Mesenchymal stem cell (in vitro differentiated cells and primary cell): ENCODE measurements at regions not wholly inside any gene's neighbourhood (a gene's known extent, or its start where the extent isn't known, plus 50 kb on each side); places are given as distances from the start of the nearest gene placed in this dataset.

Experiments used
- DNase-seq: peaks from one replicate; pipeline ENCODE4 v3.0.0-alpha.2; 2013
- H2AFZ ChIP-seq: one replicate; pipeline ENCODE4 v1.6.1; 2013; ENCODE audit warnings: low read depth, mild to moderate bottlenecking, control low read depth, inconsistent platforms, low read length, moderate library complexity
- H2AK5ac ChIP-seq: 2 replicates; pipeline ENCODE4 v1.6.1; 2013; ENCODE audit warnings: low read length, moderate library complexity, mild to moderate bottlenecking, inconsistent platforms; ENCODE audit not compliant: severe bottlenecking
- H2BK120ac ChIP-seq: one replicate; pipeline ENCODE4 v1.6.1; 2013; ENCODE audit warnings: low read depth, mild to moderate bottlenecking, inconsistent platforms, low read length, moderate library complexity
- H2BK12ac ChIP-seq, 2 experiments: one replicate each; pipeline ENCODE4 v1.6.1; 2013; ENCODE audit warnings: inconsistent platforms in 2 of 2, low read length in 2 of 2, mild to moderate bottlenecking in 2 of 2, moderate library complexity in 2 of 2, control low read depth in 1 of 2
- H2BK15ac ChIP-seq: one replicate; pipeline ENCODE4 v1.6.1; 2013; ENCODE audit warnings: mild to moderate bottlenecking, low read depth, inconsistent platforms; ENCODE audit not compliant: poor library complexity, severe bottlenecking
- H2BK5ac ChIP-seq: 2 replicates; pipeline ENCODE4 v1.6.1; 2013; ENCODE audit warnings: low read depth, mild to moderate bottlenecking, low read length, control low read depth, inconsistent platforms; ENCODE audit not compliant: poor library complexity, severe bottlenecking
- H3K14ac ChIP-seq, 2 experiments: one replicate each; pipeline ENCODE4 v1.6.1; 2013; ENCODE audit warnings: inconsistent platforms in 2 of 2, low read length in 2 of 2, control low read depth in 1 of 2, mild to moderate bottlenecking in 1 of 2, moderate library complexity in 1 of 2
- H3K18ac ChIP-seq, 2 experiments: one replicate each; pipeline ENCODE4 v1.6.1; 2013; ENCODE audit warnings: inconsistent platforms in 2 of 2, low read length in 2 of 2, control low read depth in 1 of 2, low read depth in 1 of 2, mild to moderate bottlenecking in 1 of 2
- H3K23ac ChIP-seq, 2 experiments: one replicate each; pipeline ENCODE4 v1.6.1; 2013; ENCODE audit warnings: inconsistent platforms in 2 of 2, low read length in 2 of 2, mild to moderate bottlenecking in 2 of 2, moderate library complexity in 2 of 2, control low read depth in 1 of 2
- H3K27ac ChIP-seq: 2 replicates; pipeline ENCODE4 v1.5.1; 2013; ENCODE audit warnings: mild to moderate bottlenecking, moderate library complexity, low read length, control low read depth, inconsistent platforms; ENCODE audit not compliant: poor library complexity, severe bottlenecking
- H3K27me3 ChIP-seq, 2 experiments: 2 replicates each; pipeline versions ENCODE4 v1.6.1 to v1.7.0; 2013; ENCODE audit warnings: low read length in 2 of 2, mild to moderate bottlenecking in 2 of 2, moderate library complexity in 2 of 2, control low read depth in 1 of 2, inconsistent platforms in 1 of 2; ENCODE audit not compliant: control insufficient read depth in 1 of 2, insufficient read depth in 1 of 2
- H3K36me3 ChIP-seq, 2 experiments: 2 replicates each; pipeline versions ENCODE4 v1.6.1 to v1.7.0; 2013; ENCODE audit warnings: low read length in 2 of 2, control low read depth in 1 of 2, inconsistent platforms in 1 of 2, low read depth in 1 of 2, mild to moderate bottlenecking in 1 of 2; ENCODE audit not compliant: insufficient read depth in 2 of 2, control insufficient read depth in 1 of 2
- H3K4ac ChIP-seq, 2 experiments: one replicate each; pipeline ENCODE4 v1.6.1; 2013; ENCODE audit warnings: inconsistent platforms in 2 of 2, low read length in 2 of 2, mild to moderate bottlenecking in 2 of 2, moderate library complexity in 2 of 2, control low read depth in 1 of 2, low read depth in 1 of 2
- H3K4me1 ChIP-seq: 2 replicates; pipeline ENCODE4 v1.6.1; 2013; ENCODE audit warnings: low read depth, low read length, control low read depth; ENCODE audit not compliant: control insufficient read depth, insufficient read depth
- H3K4me2 ChIP-seq: 2 replicates; pipeline ENCODE4 v1.6.1; 2013; ENCODE audit warnings: low read length, mild to moderate bottlenecking, inconsistent platforms; ENCODE audit not compliant: poor library complexity, severe bottlenecking
- H3K4me3 ChIP-seq, 2 experiments: 2 replicates each; pipeline versions ENCODE4 v1.5.1 to v1.7.0; 2013; ENCODE audit warnings: low read length in 2 of 2, mild to moderate bottlenecking in 2 of 2, control low read depth in 1 of 2, low read depth in 1 of 2; ENCODE audit not compliant: insufficient read depth in 1 of 2
- H3K79me1 ChIP-seq: replicated peaks from 2 replicates; pipeline ENCODE4 v1.6.1; 2013; ENCODE audit warnings: mild to moderate bottlenecking, control low read depth, low read length, inconsistent platforms; ENCODE audit not compliant: poor library complexity, severe bottlenecking
- H3K9ac ChIP-seq: 2 replicates; pipeline ENCODE4 v1.7.0; 2013; ENCODE audit warnings: mild to moderate bottlenecking, low read length, moderate library complexity
- H3K9me3 ChIP-seq: 2 replicates; pipeline ENCODE4 v1.7.0; 2013; ENCODE audit warnings: mild to moderate bottlenecking, low read length; ENCODE audit not compliant: control insufficient read depth
- H4K8ac ChIP-seq: one replicate; pipeline ENCODE4 v1.6.1; 2013; ENCODE audit warnings: inconsistent platforms, mild to moderate bottlenecking, low read length, moderate library complexity
- H4K91ac ChIP-seq: one replicate; pipeline ENCODE4 v1.6.1; 2013; ENCODE audit warnings: mild to moderate bottlenecking, low read length, inconsistent platforms
- WGBS: methylation state at CpG from one replicate; pipeline ENCODE4 v1.1.7; 2013; ENCODE audit warnings: mixed read lengths; 5-methylcytosine and 5-hydroxymethylcytosine counted together

GRCh38 chr21:36591326-36591970, 107.5 kb upstream of the SIM2 start:
- Histone ChIP-seq H3K79me1 (no peaks in the 10 kb centered on the region), H3K4me3 (no peak overlapping the region), H2AFZ (no peak overlapping the region), H4K91ac (no peak overlapping the region), H3K9ac (no peak overlapping the region), H3K14ac (no peak overlapping the region), H2BK15ac (no peak overlapping the region), H2BK120ac (no peak overlapping the region), H3K27ac (no peak overlapping the region), H3K27me3 (peaks cover 11 to 53% of the 10 kb centered on the region in 2 experiments), H3K36me3 (no peaks in the 10 kb centered on the region), H3K4ac (no peak overlapping the region), H2AK5ac (no peak overlapping the region), H3K18ac (no peak overlapping the region), H2BK12ac (no peak overlapping the region), H3K4me2 (no peak overlapping the region), H3K23ac (no peak overlapping the region), H2BK5ac (no peak overlapping the region), H4K8ac (no peak overlapping the region), H3K4me1 (peaks cover 3% of the 10 kb centered on the region), H3K9me3 (no peaks in the 10 kb centered on the region)
- 75% methylated on average over 16 of the region's 16 CpGs for WGBS
- DNase-seq, result no peak

GRCh38 chr21:36596174-36596573, 102.7 kb upstream of the SIM2 start:
- no peak overlapping the region for H3K4me3 ChIP-seq
- WGBS, result 90% methylated on average over 2 of the region's 2 CpGs

DNA sequence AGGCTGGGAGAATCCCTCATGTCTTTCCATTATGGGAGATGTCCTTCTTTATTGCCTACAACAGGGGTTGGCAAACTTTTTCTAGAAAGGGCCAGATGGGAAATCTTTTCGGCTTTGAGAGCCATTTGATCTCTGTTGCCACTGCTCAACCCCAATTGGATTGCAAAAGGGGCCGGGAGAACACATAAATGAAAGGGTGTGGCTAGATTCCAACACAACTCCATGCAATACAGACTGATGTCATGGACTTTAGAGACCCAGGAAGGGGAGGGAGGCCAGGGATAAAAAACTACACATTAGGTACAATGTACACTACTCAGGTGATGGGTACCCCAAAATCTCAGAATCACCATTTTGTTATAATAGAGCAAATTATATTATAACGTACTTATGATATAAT, 97.6 kb upstream of the SIM2 start:
- no peak overlapping the region for H3K9ac ChIP-seq
- no peaks in the 10 kb centered on the region for H3K79me1 ChIP-seq
- no peak overlapping the region for H4K91ac ChIP-seq
- WGBS, result 47% methylated on average over 1 of the region's 3 CpGs
- no peak for DNase-seq
- no peak overlapping the region for H3K14ac ChIP-seq
- no peaks in the 10 kb centered on the region for H3K9me3 ChIP-seq
- no peak overlapping the region for H2BK12ac ChIP-seq
- H2AK5ac ChIP-seq, result no peak overlapping the region
- H3K36me3 ChIP-seq, result no peaks in the 10 kb centered on the region
- no peak overlapping the region for H3K23ac ChIP-seq
- H2BK5ac ChIP-seq, result no peak overlapping the region
- H3K27me3 ChIP-seq, result peaks cover 5 to 71% of the 10 kb centered on the region in 2 experiments
- no peak overlapping the region for H3K4me2 ChIP-seq
- H3K18ac ChIP-seq, result no peak overlapping the region
- H3K27ac ChIP-seq, result no peak overlapping the region
- no peak overlapping the region for H3K4ac ChIP-seq
- no peaks in the 10 kb centered on the region for H3K4me1 ChIP-seq
- no peak overlapping the region for H4K8ac ChIP-seq
- no peak overlapping the region for H2BK120ac ChIP-seq
- H2BK15ac ChIP-seq, result no peak overlapping the region
- no peak overlapping the region for H2AFZ ChIP-seq
- no peak overlapping the region for H3K4me3 ChIP-seq

More at GRCh38 chr21:36596174-36596573, 102.7 kb upstream of the SIM2 start:
- Histone ChIP-seq H2AK5ac (no peak overlapping the region), H3K4ac (no peak overlapping the region), H2AFZ (no peak overlapping the region), H3K27ac (no peak overlapping the region), H3K9ac (no peak overlapping the region), H3K36me3 (no peaks in the 10 kb centered on the region), H4K91ac (no peak overlapping the region), H3K4me2 (no peak overlapping the region), H3K27me3 (peaks cover 14 to 82% of the 10 kb centered on the region in 2 experiments), H3K18ac (no peak overlapping the region), H3K4me1 (peaks cover 1% of the 10 kb centered on the region), H2BK120ac (no peak overlapping the region), H2BK12ac (no peak overlapping the region), H2BK5ac (no peak overlapping the region), H3K23ac (no peak overlapping the region), H3K14ac (no peak overlapping the region), H3K79me1 (no peaks in the 10 kb centered on the region), H4K8ac (no peak overlapping the region), H3K9me3 (no peaks in the 10 kb centered on the region), H2BK15ac (no peak overlapping the region)
- no peak for DNase-seq

- H3K36me3 ChIP-seq, result no peaks in the 10 kb centered on the region
- H3K27ac ChIP-seq, result no peak overlapping the region
- no peak overlapping the region for H3K14ac ChIP-seq
- H2BK15ac ChIP-seq, result no peak overlapping the region
- no peak overlapping the region for H2AFZ ChIP-seq
- no peak overlapping the region for H2BK12ac ChIP-seq
- no peak overlapping the region for H4K8ac ChIP-seq
- no peak overlapping the region for H2BK120ac ChIP-seq
- H3K18ac ChIP-seq, result no peak overlapping the region
- H3K4me3 ChIP-seq, result no peak overlapping the region
- no peak overlapping the region for H2AK5ac ChIP-seq
- no peak overlapping the region for H3K4me2 ChIP-seq
- H3K9me3 ChIP-seq, result no peaks in the 10 kb centered on the region
- H3K79me1 ChIP-seq, result no peaks in the 10 kb centered on the region
- 93% methylated on average over 8 of the region's 8 CpGs for WGBS
- H4K91ac ChIP-seq, result no peak overlapping the region
- no peak overlapping the region for H2BK5ac ChIP-seq
- no peak overlapping the region for H3K9ac ChIP-seq
- no peak overlapping the region for H3K4ac ChIP-seq
- no peak overlapping the region for H3K23ac ChIP-seq
- no peaks in the 10 kb centered on the region for H3K4me1 ChIP-seq
- peaks cover 0 to 75% of the 10 kb centered on the region in 2 experiments for H3K27me3 ChIP-seq
- no peak for DNase-seq
These were observed 96.2 kb upstream of the SIM2 start for GRCh38 chr21:36602735-36603134.
